GM10248 (cell line): ENCODE measurements at regions not wholly inside any gene's neighbourhood (a gene's known extent, or its start where the extent isn't known, plus 50 kb on each side); places are given as distances from the start of the nearest gene placed in this dataset.

Experiments used
- CTCF ChIA-PET: fragments of 300-600 bp; sonication (Branson Sonifier 250); formaldehyde crosslinking; extraction: SDS; loops from one replicate; lab custom pipeline; 2021; ENCODE audit warnings: antibody characterized with exemption; lab: Yijun Ruan, JAX
- POLR2A ChIA-PET: fragments of 350-650 bp; sonication (Branson Sonifier 250); formaldehyde crosslinking; extraction: SDS; loops from one replicate; lab custom pipeline; 2020; ENCODE audit warnings: antibody characterized with exemption; lab: Yijun Ruan, JAX
- DNase-seq: peaks from one replicate; pipeline ENCODE4 v3.0.0; 2012; ENCODE audit errors: extremely low spot score
- TF ChIP-seq, protein P1 (sequence below): IDR thresholded peaks from 2 replicates; pipeline ENCODE4 v1.5.1; 2012; ENCODE audit warnings: mild to moderate bottlenecking, low read depth; ENCODE audit errors: extremely low read depth, missing control alignments, control extremely low read depth

DNA sequence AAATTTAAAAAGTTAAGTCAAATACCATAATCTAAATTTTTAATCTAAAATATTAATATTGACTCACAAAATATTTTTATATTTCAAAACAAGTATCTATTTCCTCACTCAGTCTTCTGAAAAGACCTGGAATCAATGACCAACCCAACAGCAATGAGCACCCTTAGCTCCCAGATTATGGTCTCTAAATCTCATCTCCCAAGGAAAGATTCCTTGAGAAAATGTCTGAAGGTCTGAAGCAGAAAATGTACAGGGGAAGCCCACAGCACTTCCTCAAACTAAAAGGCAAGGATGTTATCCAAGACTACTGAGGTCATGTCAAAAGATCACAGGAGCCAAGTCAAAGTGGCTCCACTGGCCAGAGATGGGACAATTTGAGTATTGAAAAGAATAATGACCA, 51.0 kb upstream of the SLCO2A1 start:
- POLR2A ChIA-PET = no interaction called here
- DNase-seq = no peak
- CTCF ChIA-PET = no interaction called here
- TF ChIP-seq, protein P1, sequence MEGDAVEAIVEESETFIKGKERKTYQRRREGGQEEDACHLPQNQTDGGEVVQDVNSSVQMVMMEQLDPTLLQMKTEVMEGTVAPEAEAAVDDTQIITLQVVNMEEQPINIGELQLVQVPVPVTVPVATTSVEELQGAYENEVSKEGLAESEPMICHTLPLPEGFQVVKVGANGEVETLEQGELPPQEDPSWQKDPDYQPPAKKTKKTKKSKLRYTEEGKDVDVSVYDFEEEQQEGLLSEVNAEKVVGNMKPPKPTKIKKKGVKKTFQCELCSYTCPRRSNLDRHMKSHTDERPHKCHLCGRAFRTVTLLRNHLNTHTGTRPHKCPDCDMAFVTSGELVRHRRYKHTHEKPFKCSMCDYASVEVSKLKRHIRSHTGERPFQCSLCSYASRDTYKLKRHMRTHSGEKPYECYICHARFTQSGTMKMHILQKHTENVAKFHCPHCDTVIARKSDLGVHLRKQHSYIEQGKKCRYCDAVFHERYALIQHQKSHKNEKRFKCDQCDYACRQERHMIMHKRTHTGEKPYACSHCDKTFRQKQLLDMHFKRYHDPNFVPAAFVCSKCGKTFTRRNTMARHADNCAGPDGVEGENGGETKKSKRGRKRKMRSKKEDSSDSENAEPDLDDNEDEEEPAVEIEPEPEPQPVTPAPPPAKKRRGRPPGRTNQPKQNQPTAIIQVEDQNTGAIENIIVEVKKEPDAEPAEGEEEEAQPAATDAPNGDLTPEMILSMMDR = no peak

DNA sequence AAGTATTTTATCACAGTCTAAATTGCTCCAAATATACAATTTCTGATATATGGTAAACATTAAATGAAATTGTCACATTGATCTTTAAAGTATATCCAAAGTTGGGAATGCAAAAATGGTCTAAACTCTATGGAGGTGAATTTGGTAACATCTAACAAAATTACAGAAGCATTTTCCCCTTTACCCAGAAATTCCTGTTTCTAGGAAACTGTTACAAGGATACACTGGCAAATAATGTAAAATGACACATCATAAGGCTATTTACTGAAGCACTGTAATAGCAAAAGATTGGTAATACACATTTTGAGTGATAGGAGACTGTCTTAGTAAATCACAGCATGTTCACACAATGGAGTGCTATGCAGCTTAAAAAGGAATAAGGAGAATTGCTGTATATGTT, 50.0 kb upstream of the SLCO2A1 start:
- DNase-seq = no peak
- CTCF ChIA-PET = no interaction called here
- POLR2A ChIA-PET = no interaction called here
- TF ChIP-seq, protein P1 = no peak
